SK-N-SH (cell line): ENCODE measurements at regions not wholly inside any gene's neighbourhood (a gene's known extent, or its start where the extent isn't known, plus 50 kb on each side); places are given as distances from the start of the nearest gene placed in this dataset.

ENCODE experiments used
- CTCF ChIA-PET: fragments of 300-600, 350-600 bp; formaldehyde crosslinking; extraction: SDS; loops from one replicate; lab custom pipeline; 2021; lab: Yijun Ruan, JAX
- POLR2A ChIA-PET: fragments of 350-600 bp; sonication (Branson Sonifier 250); formaldehyde crosslinking; extraction: SDS; loops from one replicate; lab custom pipeline; 2020; ENCODE audit warnings: antibody characterized with exemption, inconsistent platforms; lab: Yijun Ruan, JAX
- DNase-seq: peaks from one replicate; pipeline ENCODE4 v3.0.0; 2012
- H2AFZ ChIP-seq: fragments of 200-600 bp; sonication (generic); 2 replicates; pipeline ENCODE4 v1.8.1; 2016; ENCODE audit warnings: antibody characterized with exemption, mild to moderate bottlenecking, low read depth
- H3F3A ChIP-seq: fragments of 200-600 bp; sonication (generic); replicated peaks from 2 replicates; pipeline ENCODE3; 2016; ENCODE audit warnings: antibody characterized with exemption, mild to moderate bottlenecking; ENCODE audit not compliant: insufficient read depth
- H3K27ac ChIP-seq, 2 experiments: fragments of 200-500 bp in 1 of 2; fragments of 200-600 bp in 1 of 2; sonication (Bioruptor generic) in 1 of 2; sonication (generic), shearing (Covaris generic) in 1 of 2; 2 replicates each; pipeline versions ENCODE4 v1.5.1 to v1.6.1; 2014 to 2016; ENCODE audit warnings: low read depth in 2 of 2, inconsistent platforms in 1 of 2, low read length in 1 of 2, mild to moderate bottlenecking in 1 of 2, mixed read lengths in 1 of 2
- H3K27me3 ChIP-seq: fragments of 200-600 bp; sonication (generic), shearing (Covaris generic); 2 replicates; pipeline ENCODE4 v1.6.1; 2016; ENCODE audit warnings: mixed run types; ENCODE audit not compliant: insufficient read depth
- H3K36me3 ChIP-seq, 2 experiments: fragments of 200-500 bp in 1 of 2; fragments of 200-600 bp in 1 of 2; sonication (Bioruptor generic) in 1 of 2; sonication (generic) in 1 of 2; replicated peaks in 1 of 2; 2 replicates each; pipeline versions ENCODE3 to v1.5.1; 2014 to 2016; ENCODE audit warnings: low read length in 1 of 2, mild to moderate bottlenecking in 1 of 2; ENCODE audit not compliant: insufficient read depth in 2 of 2, control insufficient read depth in 1 of 2
- H3K4me1 ChIP-seq, 2 experiments: fragments of 200-500 bp in 1 of 2; fragments of 200-600 bp in 1 of 2; sonication (Bioruptor generic) in 1 of 2; sonication (generic), shearing (Covaris generic) in 1 of 2; 2 replicates each; pipeline versions ENCODE4 v1.5.1 to v1.6.1; 2014 to 2016; ENCODE audit warnings: low read depth in 1 of 2, low read length in 1 of 2, mixed run types in 1 of 2; ENCODE audit not compliant: insufficient read depth in 2 of 2, control insufficient read depth in 1 of 2
- H3K4me2 ChIP-seq: fragments of 200-600 bp; sonication (generic), shearing (Covaris generic); 2 replicates; pipeline ENCODE4 v1.6.1; 2017; ENCODE audit warnings: mixed run types
- H3K4me3 ChIP-seq, 2 experiments: fragments of 200-500 bp in 1 of 2; fragments of 200-600 bp in 1 of 2; sonication (Bioruptor generic) in 1 of 2; sonication (generic), shearing (Covaris generic) in 1 of 2; 2 replicates each; pipeline versions ENCODE4 v1.5.1 to v1.8.1; 2014 to 2016; ENCODE audit warnings: low read depth in 2 of 2, inconsistent platforms in 1 of 2, low read length in 1 of 2, mild to moderate bottlenecking in 1 of 2, mixed read lengths in 1 of 2, moderate library complexity in 1 of 2
- H3K79me2 ChIP-seq: fragments of 200-600 bp; sonication (generic); 2 replicates; pipeline ENCODE4 v1.8.1; 2017; ENCODE audit warnings: mild to moderate bottlenecking; ENCODE audit not compliant: insufficient read depth
- H3K9ac ChIP-seq: fragments of 200-600 bp; sonication (generic); 2 replicates; pipeline ENCODE4 v1.6.1; 2017; ENCODE audit warnings: mixed run types
- H3K9me2 ChIP-seq: fragments of 200-600 bp; sonication (generic); 2 replicates; pipeline ENCODE4 v1.6.1; 2017; ENCODE audit warnings: mixed run types
- H3K9me3 ChIP-seq: fragments of 200-600 bp; sonication (generic); 2 replicates; pipeline ENCODE4 v1.6.1; 2017; ENCODE audit warnings: mixed run types, mild to moderate bottlenecking, moderate library complexity
- H4K20me1 ChIP-seq: fragments of 200-600 bp; sonication (generic); 2 replicates; pipeline ENCODE4 v1.6.1; 2017; ENCODE audit warnings: mild to moderate bottlenecking, mixed run types; ENCODE audit not compliant: insufficient read depth
- ELF1 ChIP-seq: IDR thresholded peaks from 2 replicates; pipeline ENCODE4 v1.4.0; 2012
- EP300 ChIP-seq, 2 experiments: IDR thresholded peaks; 2 replicates each; pipeline versions ENCODE4 v1.4.0 to v1.6.1; 2012; ENCODE audit warnings: borderline replicate concordance in 1 of 2, low read depth in 1 of 2, low read length in 1 of 2
- FOXJ3 ChIP-seq: sonication (generic); formaldehyde crosslinking; IDR thresholded peaks from 2 replicates; pipeline ENCODE4 v1.5.1; 2020; ENCODE audit warnings: mild to moderate bottlenecking, missing genetic modification reagents
- FOXM1 ChIP-seq: IDR thresholded peaks from 2 replicates; pipeline ENCODE4 v1.4.0; 2012; ENCODE audit warnings: low read depth, mild to moderate bottlenecking
- GABPA ChIP-seq: IDR thresholded peaks from 2 replicates; pipeline ENCODE4 v1.4.0; 2012; ENCODE audit warnings: low read depth, mild to moderate bottlenecking
- IRF3 ChIP-seq: fragments of 150-350 bp; IDR thresholded peaks from 2 replicates; pipeline ENCODE4 v1.6.1; 2016; ENCODE audit warnings: mild to moderate bottlenecking, low read depth, low read length
- JUND ChIP-seq: IDR thresholded peaks from 2 replicates; pipeline ENCODE4 v1.4.0; 2012
- MXI1 ChIP-seq: IDR thresholded peaks from 2 replicates; pipeline ENCODE4 v1.6.1; 2012; ENCODE audit warnings: mild to moderate bottlenecking, low read depth, low read length, improper control_type of control experiment
- NFIC ChIP-seq: IDR thresholded peaks from 2 replicates; pipeline ENCODE4 v1.4.0; 2012; ENCODE audit warnings: borderline replicate concordance
- NRF1 ChIP-seq: IDR thresholded peaks from 2 replicates; pipeline ENCODE4 v1.6.1; 2012; ENCODE audit warnings: low read depth, mild to moderate bottlenecking, low read length
- RAD21 ChIP-seq: IDR thresholded peaks from 2 replicates; pipeline ENCODE4 v1.6.1; 2012; ENCODE audit warnings: mild to moderate bottlenecking, low read length
- RXRA ChIP-seq: IDR thresholded peaks from 2 replicates; pipeline ENCODE4 v1.4.0; 2012; ENCODE audit warnings: low read depth, mild to moderate bottlenecking, borderline replicate concordance
- SIN3A ChIP-seq: IDR thresholded peaks from 2 replicates; pipeline ENCODE4 v1.6.1; 2012; ENCODE audit warnings: low read depth, mild to moderate bottlenecking, low read length, moderate library complexity, borderline replicate concordance
- TCF12 ChIP-seq: IDR thresholded peaks from 2 replicates; pipeline ENCODE4 v1.4.0; 2012
- TEAD4 ChIP-seq: IDR thresholded peaks from 2 replicates; pipeline ENCODE4 v1.4.0; 2012; ENCODE audit warnings: mild to moderate bottlenecking, borderline replicate concordance; ENCODE audit not compliant: insufficient read depth
- ZBTB33 ChIP-seq: IDR thresholded peaks from 2 replicates; pipeline ENCODE4 v1.4.0; 2012; ENCODE audit warnings: low read depth, borderline replicate concordance
- WGBS: methylation state at CpG from one replicate; pipeline ENCODE4 v1.1.6; 2017; ENCODE audit warnings: low lambda C conversion rate; 5-methylcytosine and 5-hydroxymethylcytosine counted together
- TF ChIP-seq, protein P1 (sequence below): IDR thresholded peaks from 2 replicates; pipeline ENCODE4 v1.4.0; 2012; ENCODE audit warnings: low read depth
- TF ChIP-seq, protein P2 (sequence below): fragments of 150-350 bp; IDR thresholded peaks from 2 replicates; pipeline ENCODE4 v1.6.1; 2017; ENCODE audit warnings: antibody characterized with exemption, low read length, low read depth, borderline replicate concordance
- TF ChIP-seq, protein P3 (sequence below): IDR thresholded peaks from 2 replicates; pipeline ENCODE4; 2012
- TF ChIP-seq, protein P4 (sequence below): IDR thresholded peaks from 2 replicates; pipeline ENCODE4 v1.6.1; 2012; ENCODE audit warnings: mild to moderate bottlenecking, low read depth, low read length, moderate library complexity

DNA sequence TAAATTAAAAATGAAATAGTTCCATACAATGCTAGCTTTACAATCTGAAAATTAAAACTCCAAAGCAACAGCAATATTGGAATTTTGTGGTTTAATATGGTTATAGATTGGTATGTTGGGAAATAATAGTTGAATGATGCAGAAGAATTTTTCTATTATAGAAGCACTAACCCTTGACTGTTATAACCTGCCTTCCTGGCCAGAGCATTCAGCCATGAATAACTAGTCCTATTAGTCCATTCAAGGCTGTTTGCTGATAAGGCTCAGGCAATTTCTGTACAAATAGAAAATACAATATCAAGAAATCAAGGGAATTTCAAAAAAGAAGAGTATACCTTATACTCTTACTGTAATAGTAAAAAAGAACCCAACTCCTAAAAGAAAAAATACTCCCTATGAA lies 101.6 kb upstream of the SP4 start:
- Histone ChIP-seq H3K79me2 (no peaks in the 10 kb centered on the region), H4K20me1 (no peaks in the 10 kb centered on the region), H3F3A (no peaks in the 10 kb centered on the region), H3K4me2 (no peak overlapping the region), H3K9me2 (no peaks in the 10 kb centered on the region; the same call in 1 of the 2 replicates), H2AFZ (no peak overlapping the region), H3K4me3 (no peak overlapping the region), H3K9me3 (no peaks in the 10 kb centered on the region), H3K36me3 (no peaks in the 10 kb centered on the region), H3K27me3 (no peaks in the 10 kb centered on the region), H3K27ac (no peak overlapping the region), H3K9ac (no peak overlapping the region), H3K4me1 (no peaks in the 10 kb centered on the region)
- TF ChIP-seq JUND: no peak
- TF ChIP-seq, protein P1, sequence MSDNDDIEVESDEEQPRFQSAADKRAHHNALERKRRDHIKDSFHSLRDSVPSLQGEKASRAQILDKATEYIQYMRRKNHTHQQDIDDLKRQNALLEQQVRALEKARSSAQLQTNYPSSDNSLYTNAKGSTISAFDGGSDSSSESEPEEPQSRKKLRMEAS: no peak
- TF ChIP-seq, protein P2, sequence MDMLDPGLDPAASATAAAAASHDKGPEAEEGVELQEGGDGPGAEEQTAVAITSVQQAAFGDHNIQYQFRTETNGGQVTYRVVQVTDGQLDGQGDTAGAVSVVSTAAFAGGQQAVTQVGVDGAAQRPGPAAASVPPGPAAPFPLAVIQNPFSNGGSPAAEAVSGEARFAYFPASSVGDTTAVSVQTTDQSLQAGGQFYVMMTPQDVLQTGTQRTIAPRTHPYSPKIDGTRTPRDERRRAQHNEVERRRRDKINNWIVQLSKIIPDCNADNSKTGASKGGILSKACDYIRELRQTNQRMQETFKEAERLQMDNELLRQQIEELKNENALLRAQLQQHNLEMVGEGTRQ: no peak
- TF ChIP-seq ELF1: no peak
- TF ChIP-seq, protein P3, sequence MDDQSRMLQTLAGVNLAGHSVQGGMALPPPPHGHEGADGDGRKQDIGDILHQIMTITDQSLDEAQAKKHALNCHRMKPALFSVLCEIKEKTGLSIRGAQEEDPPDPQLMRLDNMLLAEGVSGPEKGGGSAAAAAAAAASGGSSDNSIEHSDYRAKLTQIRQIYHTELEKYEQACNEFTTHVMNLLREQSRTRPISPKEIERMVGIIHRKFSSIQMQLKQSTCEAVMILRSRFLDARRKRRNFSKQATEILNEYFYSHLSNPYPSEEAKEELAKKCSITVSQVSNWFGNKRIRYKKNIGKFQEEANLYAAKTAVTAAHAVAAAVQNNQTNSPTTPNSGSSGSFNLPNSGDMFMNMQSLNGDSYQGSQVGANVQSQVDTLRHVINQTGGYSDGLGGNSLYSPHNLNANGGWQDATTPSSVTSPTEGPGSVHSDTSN: no peak
- TF ChIP-seq RAD21: no peak
- no peak for TF ChIP-seq NFIC
- no peak for TF ChIP-seq EP300 (IDR thresholded peaks at IDR 0.05; ENCODE audit: borderline replicate concordance in 1 of 2, low read depth in 1 of 2, low read length in 1 of 2)
- no peak for TF ChIP-seq NRF1
- no peak for TF ChIP-seq TEAD4
- TF ChIP-seq GABPA: no peak
- TF ChIP-seq RXRA: no peak
- TF ChIP-seq SIN3A: no peak
- TF ChIP-seq FOXJ3 (CRISPR knock-in tag): no peak
- no peak for TF ChIP-seq ZBTB33
- no peak for TF ChIP-seq FOXM1
- DNase-seq: no peak
- ChIA-PET CTCF (interaction anchor here (1.0 kb wide), 1 partner anchor 9 kb away, joined by 3 read pairs; no protein-coding TSS in a partner anchor), POLR2A (no interaction called here)

DNA sequence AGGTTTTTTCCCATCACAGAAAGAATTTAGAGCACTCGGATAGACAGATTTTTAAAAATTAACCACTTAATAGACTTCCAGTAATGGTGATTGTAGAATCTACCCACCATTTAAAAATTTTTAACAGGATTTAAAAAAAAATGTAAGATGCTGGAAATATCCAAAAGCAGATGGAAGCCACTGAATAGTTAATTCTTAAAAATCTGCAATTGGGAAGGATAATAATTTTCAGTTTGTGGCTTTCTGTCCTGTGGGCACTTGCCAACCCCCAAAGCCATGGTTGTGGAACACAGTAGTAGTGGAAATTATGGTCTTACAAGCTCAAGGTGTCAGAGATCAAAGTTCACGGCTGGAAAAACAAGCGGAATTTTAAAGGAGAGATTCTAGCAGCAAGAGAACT lies 101.0 kb upstream of the SP4 start:
- ChIA-PET CTCF (no interaction called here), POLR2A (no interaction called here)
- TF ChIP-seq NFIC (no peak), GABPA (no peak), MXI1 (no peak), TCF12 (no peak), IRF3 (no peak)
- TF ChIP-seq, protein P3: no peak
- TF ChIP-seq, protein P4, sequence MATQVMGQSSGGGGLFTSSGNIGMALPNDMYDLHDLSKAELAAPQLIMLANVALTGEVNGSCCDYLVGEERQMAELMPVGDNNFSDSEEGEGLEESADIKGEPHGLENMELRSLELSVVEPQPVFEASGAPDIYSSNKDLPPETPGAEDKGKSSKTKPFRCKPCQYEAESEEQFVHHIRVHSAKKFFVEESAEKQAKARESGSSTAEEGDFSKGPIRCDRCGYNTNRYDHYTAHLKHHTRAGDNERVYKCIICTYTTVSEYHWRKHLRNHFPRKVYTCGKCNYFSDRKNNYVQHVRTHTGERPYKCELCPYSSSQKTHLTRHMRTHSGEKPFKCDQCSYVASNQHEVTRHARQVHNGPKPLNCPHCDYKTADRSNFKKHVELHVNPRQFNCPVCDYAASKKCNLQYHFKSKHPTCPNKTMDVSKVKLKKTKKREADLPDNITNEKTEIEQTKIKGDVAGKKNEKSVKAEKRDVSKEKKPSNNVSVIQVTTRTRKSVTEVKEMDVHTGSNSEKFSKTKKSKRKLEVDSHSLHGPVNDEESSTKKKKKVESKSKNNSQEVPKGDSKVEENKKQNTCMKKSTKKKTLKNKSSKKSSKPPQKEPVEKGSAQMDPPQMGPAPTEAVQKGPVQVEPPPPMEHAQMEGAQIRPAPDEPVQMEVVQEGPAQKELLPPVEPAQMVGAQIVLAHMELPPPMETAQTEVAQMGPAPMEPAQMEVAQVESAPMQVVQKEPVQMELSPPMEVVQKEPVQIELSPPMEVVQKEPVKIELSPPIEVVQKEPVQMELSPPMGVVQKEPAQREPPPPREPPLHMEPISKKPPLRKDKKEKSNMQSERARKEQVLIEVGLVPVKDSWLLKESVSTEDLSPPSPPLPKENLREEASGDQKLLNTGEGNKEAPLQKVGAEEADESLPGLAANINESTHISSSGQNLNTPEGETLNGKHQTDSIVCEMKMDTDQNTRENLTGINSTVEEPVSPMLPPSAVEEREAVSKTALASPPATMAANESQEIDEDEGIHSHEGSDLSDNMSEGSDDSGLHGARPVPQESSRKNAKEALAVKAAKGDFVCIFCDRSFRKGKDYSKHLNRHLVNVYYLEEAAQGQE: no peak

More for the DNA sequence above, 101.0 kb upstream of the SP4 start:
- H3K4me1 ChIP-seq: no peaks in the 10 kb centered on the region
- no peaks in the 10 kb centered on the region for H3K27me3 ChIP-seq
- H3K4me2 ChIP-seq: no peak overlapping the region
- no peak overlapping the region for H3K27ac ChIP-seq
- DNase-seq: no peak
- no peaks in the 10 kb centered on the region for H3K79me2 ChIP-seq
- no peaks in the 10 kb centered on the region for H3K36me3 ChIP-seq
- H3K9me3 ChIP-seq: no peaks in the 10 kb centered on the region
- no peaks in the 10 kb centered on the region for H3F3A ChIP-seq
- H3K4me3 ChIP-seq: no peak overlapping the region
- H3K9me2 ChIP-seq: no peaks in the 10 kb centered on the region; the same call in 1 of the 2 replicates
- no peak overlapping the region for H3K9ac ChIP-seq
- WGBS: 32% methylated on average over 3 of the region's 3 CpGs
- no peaks in the 10 kb centered on the region for H4K20me1 ChIP-seq
- H2AFZ ChIP-seq: no peak overlapping the region
